ENCODE measurements at regions not wholly inside any gene's neighbourhood (a gene's known extent, or its start where the extent isn't known, plus 50 kb on each side); places are given as distances from the start of the nearest gene placed in this dataset.

GRCh38 chr7:38002689-38003088, 82.2 kb downstream of the EPDR1 start:
- TF ChIP-seq POLR2A (IDR thresholded peaks at IDR 0.05; ENCODE audit: low read depth, low read length), result no peak
- DNase-seq (ENCODE audit: insufficient read length, low spot score) (no peak), FAIRE-seq (peak; percentile 43)

GRCh38 chr7:38006559-38006958, 86.1 kb downstream of the EPDR1 start:
- no peak for FAIRE-seq
- TF ChIP-seq POLR2A (IDR thresholded peaks at IDR 0.05; ENCODE audit: low read depth, low read length), result no peak
- DNase-seq (ENCODE audit: insufficient read length, low spot score), result no peak

- TF ChIP-seq POLR2A (IDR thresholded peaks at IDR 0.05; ENCODE audit: low read depth, low read length), result no peak
- FAIRE-seq (peak; percentile 70), DNase-seq (ENCODE audit: insufficient read length, low spot score) (no peak)
Observed at GRCh38 chr7:38007096-38007495, 86.7 kb downstream of the EPDR1 start.

- DNase-seq (ENCODE audit: insufficient read length, low spot score) (no peak), FAIRE-seq (no peak)
- TF ChIP-seq POLR2A (IDR thresholded peaks at IDR 0.05; ENCODE audit: low read depth, low read length), result no peak
Observed at GRCh38 chr7:38013246-38013645, 92.8 kb downstream of the EPDR1 start.

- DNase-seq (ENCODE audit: insufficient read length, low spot score) (no peak), FAIRE-seq (no peak)
- TF ChIP-seq POLR2A (IDR thresholded peaks at IDR 0.05; ENCODE audit: low read depth, low read length), result no peak
Observed at GRCh38 chr7:38016567-38016966, 96.1 kb downstream of the EPDR1 start.

- FAIRE-seq (no peak), DNase-seq (ENCODE audit: insufficient read length, low spot score) (no peak)
- no peak for TF ChIP-seq POLR2A (IDR thresholded peaks at IDR 0.05; ENCODE audit: low read depth, low read length)
Observed at GRCh38 chr7:38017320-38017719, 96.9 kb downstream of the EPDR1 start.

- FAIRE-seq, result peak; percentile 97
- TF ChIP-seq POLR2A (IDR thresholded peaks at IDR 0.05; ENCODE audit: low read depth, low read length), result no peak
- DNase-seq (ENCODE audit: insufficient read length, low spot score), result peak; percentile 35
Observed at GRCh38 chr7:38020121-38020785, 99.8 kb downstream of the EPDR1 start.

GRCh38 chr7:38021892-38022291, 101.5 kb downstream of the EPDR1 start:
- no peak for DNase-seq (ENCODE audit: insufficient read length, low spot score)
- FAIRE-seq, result no peak
- TF ChIP-seq POLR2A (IDR thresholded peaks at IDR 0.05; ENCODE audit: low read depth, low read length), result no peak

- FAIRE-seq (no peak), DNase-seq (ENCODE audit: insufficient read length, low spot score) (no peak)
- TF ChIP-seq POLR2A (IDR thresholded peaks at IDR 0.05; ENCODE audit: low read depth, low read length), result no peak
Observed at GRCh38 chr7:38025815-38026214, 105.4 kb downstream of the EPDR1 start.

GRCh38 chr7:38027884-38028455, 107.5 kb downstream of the EPDR1 start:
- FAIRE-seq, result peak; percentile 58
- TF ChIP-seq POLR2A (IDR thresholded peaks at IDR 0.05; ENCODE audit: low read depth, low read length), result no peak

GRCh38 chr7:38034062-38034908, 113.8 kb downstream of the EPDR1 start:
- FAIRE-seq, result peak; percentile 60

More at GRCh38 chr7:38027884-38028455, 107.5 kb downstream of the EPDR1 start:
- DNase-seq (ENCODE audit: insufficient read length, low spot score), result no peak

GRCh38 chr7:38040831-38041230, 120.4 kb downstream of the EPDR1 start:
- TF ChIP-seq POLR2A (IDR thresholded peaks at IDR 0.05; ENCODE audit: low read depth, low read length), result no peak
- DNase-seq (ENCODE audit: insufficient read length, low spot score) (no peak), FAIRE-seq (peak; percentile 30)

More at GRCh38 chr7:38034062-38034908, 113.8 kb downstream of the EPDR1 start:
- DNase-seq (ENCODE audit: insufficient read length, low spot score), result no peak
- TF ChIP-seq POLR2A (IDR thresholded peaks at IDR 0.05; ENCODE audit: low read depth, low read length), result no peak

GRCh38 chr7:38049679-38050078, 128.4 kb upstream of the STARD3NL start:
- FAIRE-seq (no peak), DNase-seq (ENCODE audit: insufficient read length, low spot score) (no peak)
- TF ChIP-seq POLR2A (IDR thresholded peaks at IDR 0.05; ENCODE audit: low read depth, low read length), result no peak

- DNase-seq (ENCODE audit: insufficient read length, low spot score) (no peak), FAIRE-seq (no peak)
Observed at GRCh38 chr7:38051311-38051710, 126.7 kb upstream of the STARD3NL start.

More at GRCh38 chr7:38051311-38051710, 126.7 kb upstream of the STARD3NL start:
- TF ChIP-seq POLR2A (IDR thresholded peaks at IDR 0.05; ENCODE audit: low read depth, low read length), result no peak

Measured in H54 (cell line).